IMR-90 (cell line): ENCODE measurements at regions not wholly inside any gene's neighbourhood (a gene's known extent, or its start where the extent isn't known, plus 50 kb on each side); places are given as distances from the start of the nearest gene placed in this dataset.

ENCODE experiments used
- CEBPB ChIP-seq: IDR thresholded peaks from 2 replicates; pipeline ENCODE4 v1.6.1; 2012; ENCODE audit warnings: low read depth, low read length, improper control_type of control experiment
- FOS ChIP-seq: fragments of 150-350 bp; IDR thresholded peaks from 2 replicates; pipeline ENCODE4 v1.6.1; 2016; ENCODE audit warnings: low read depth, low read length
- MAZ ChIP-seq: IDR thresholded peaks from 2 replicates; pipeline ENCODE4 v1.6.1; 2012; ENCODE audit warnings: low read depth, mild to moderate bottlenecking, low read length, improper control_type of control experiment, moderate library complexity, borderline replicate concordance
- POLR2A ChIP-seq: IDR thresholded peaks from 2 replicates; pipeline ENCODE4 v1.6.1; 2012; ENCODE audit warnings: mild to moderate bottlenecking, low read depth, low read length
- RAD21 ChIP-seq: IDR thresholded peaks from 2 replicates; pipeline ENCODE4 v1.6.1; 2012; ENCODE audit warnings: low read length, improper control_type of control experiment
- RCOR1 ChIP-seq: IDR thresholded peaks from 2 replicates; pipeline ENCODE4 v1.6.1; 2012; ENCODE audit warnings: mild to moderate bottlenecking, low read length, improper control_type of control experiment; ENCODE audit not compliant: insufficient replicate concordance
- SMC3 ChIP-seq: fragments of 150-350 bp; IDR thresholded peaks from 2 replicates; pipeline ENCODE4 v1.6.1; 2016; ENCODE audit warnings: low read depth, mild to moderate bottlenecking, antibody characterized with exemption, low read length, moderate library complexity
- TF ChIP-seq, protein P1 (sequence below): conservative IDR thresholded peaks from 2 replicates; pipeline ENCODE4 v1.5.1; 2012; ENCODE audit warnings: mild to moderate bottlenecking, low read depth, low read length, improper control_type of control experiment
- TF ChIP-seq, protein P2 (sequence below): fragments of 150-350 bp; IDR thresholded peaks from 2 replicates; pipeline ENCODE4 v1.6.1; 2016; ENCODE audit warnings: low read depth, mild to moderate bottlenecking, low read length, moderate library complexity, borderline replicate concordance

DNA sequence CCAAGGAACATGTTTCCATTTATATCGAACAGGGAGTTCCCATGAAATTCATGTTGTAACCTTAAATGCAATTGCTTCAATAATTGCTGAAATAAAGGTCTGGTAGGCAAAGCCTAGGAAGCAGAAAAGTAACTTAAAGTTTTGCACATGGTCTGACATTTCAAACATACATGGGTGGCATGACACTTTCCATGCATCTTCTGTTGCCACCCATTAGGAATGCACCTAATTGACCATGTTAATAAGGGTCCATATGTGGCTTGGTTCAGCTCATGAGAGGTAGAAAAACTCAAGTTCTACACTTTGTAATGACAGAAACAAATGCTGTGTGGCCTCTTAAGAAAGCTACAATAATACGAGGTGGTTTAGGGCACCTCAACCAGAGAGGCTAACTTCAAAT lies 72.0 kb upstream of the GORAB start:
- TF ChIP-seq POLR2A (no peak), SMC3 (no peak), CEBPB (no peak), MAZ (no peak), RAD21 (no peak), FOS (no peak), RCOR1 (no peak)
- TF ChIP-seq, protein P1, sequence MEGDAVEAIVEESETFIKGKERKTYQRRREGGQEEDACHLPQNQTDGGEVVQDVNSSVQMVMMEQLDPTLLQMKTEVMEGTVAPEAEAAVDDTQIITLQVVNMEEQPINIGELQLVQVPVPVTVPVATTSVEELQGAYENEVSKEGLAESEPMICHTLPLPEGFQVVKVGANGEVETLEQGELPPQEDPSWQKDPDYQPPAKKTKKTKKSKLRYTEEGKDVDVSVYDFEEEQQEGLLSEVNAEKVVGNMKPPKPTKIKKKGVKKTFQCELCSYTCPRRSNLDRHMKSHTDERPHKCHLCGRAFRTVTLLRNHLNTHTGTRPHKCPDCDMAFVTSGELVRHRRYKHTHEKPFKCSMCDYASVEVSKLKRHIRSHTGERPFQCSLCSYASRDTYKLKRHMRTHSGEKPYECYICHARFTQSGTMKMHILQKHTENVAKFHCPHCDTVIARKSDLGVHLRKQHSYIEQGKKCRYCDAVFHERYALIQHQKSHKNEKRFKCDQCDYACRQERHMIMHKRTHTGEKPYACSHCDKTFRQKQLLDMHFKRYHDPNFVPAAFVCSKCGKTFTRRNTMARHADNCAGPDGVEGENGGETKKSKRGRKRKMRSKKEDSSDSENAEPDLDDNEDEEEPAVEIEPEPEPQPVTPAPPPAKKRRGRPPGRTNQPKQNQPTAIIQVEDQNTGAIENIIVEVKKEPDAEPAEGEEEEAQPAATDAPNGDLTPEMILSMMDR, result no peak
- TF ChIP-seq, protein P2, sequence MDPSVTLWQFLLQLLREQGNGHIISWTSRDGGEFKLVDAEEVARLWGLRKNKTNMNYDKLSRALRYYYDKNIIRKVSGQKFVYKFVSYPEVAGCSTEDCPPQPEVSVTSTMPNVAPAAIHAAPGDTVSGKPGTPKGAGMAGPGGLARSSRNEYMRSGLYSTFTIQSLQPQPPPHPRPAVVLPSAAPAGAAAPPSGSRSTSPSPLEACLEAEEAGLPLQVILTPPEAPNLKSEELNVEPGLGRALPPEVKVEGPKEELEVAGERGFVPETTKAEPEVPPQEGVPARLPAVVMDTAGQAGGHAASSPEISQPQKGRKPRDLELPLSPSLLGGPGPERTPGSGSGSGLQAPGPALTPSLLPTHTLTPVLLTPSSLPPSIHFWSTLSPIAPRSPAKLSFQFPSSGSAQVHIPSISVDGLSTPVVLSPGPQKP, result no peak
